GM19324 (cell line): ENCODE measurements at regions not wholly inside any gene's neighbourhood (a gene's known extent, or its start where the extent isn't known, plus 50 kb on each side); places are given as distances from the start of the nearest gene placed in this dataset.

ENCODE experiments used
- ATAC-seq: cut with Tn5 transposase; IDR thresholded peaks from one replicate; pipeline ENCODE4 v1.9.1; 2021; ENCODE audit warnings: mild to moderate bottlenecking, moderate library complexity; ENCODE audit not compliant: unreplicated experiment, low FRiP score

GRCh38 chr18:6604573-6604941 is 125.0 kb upstream of the ARHGAP28 start:
- no peak for ATAC-seq

GRCh38 chr18:6605115-6605869 is 124.2 kb upstream of the ARHGAP28 start:
- no peak for ATAC-seq

GRCh38 chr18:6606411-6607085 is 123.0 kb upstream of the ARHGAP28 start:
- no peak for ATAC-seq

- no peak for ATAC-seq
Observed at GRCh38 chr18:6607343-6607742, 122.2 kb upstream of the ARHGAP28 start.

- no peak for ATAC-seq
Observed at GRCh38 chr18:6609666-6610264, 119.8 kb upstream of the ARHGAP28 start.

GRCh38 chr18:6610466-6610865 is 119.0 kb upstream of the ARHGAP28 start:
- ATAC-seq: no peak

GRCh38 chr18:6613581-6613980 is 115.9 kb upstream of the ARHGAP28 start:
- ATAC-seq: no peak

GRCh38 chr18:6614952-6615351 is 114.6 kb upstream of the ARHGAP28 start:
- no peak for ATAC-seq

- ATAC-seq: no peak
Observed at GRCh38 chr18:6616981-6617380, 112.5 kb upstream of the ARHGAP28 start.

GRCh38 chr18:6621437-6621836 is 108.1 kb upstream of the ARHGAP28 start:
- no peak for ATAC-seq

- no peak for ATAC-seq
Observed at GRCh38 chr18:6623278-6623677, 106.2 kb upstream of the ARHGAP28 start.

GRCh38 chr18:6624271-6624660 is 105.2 kb upstream of the ARHGAP28 start:
- ATAC-seq: no peak

- ATAC-seq: no peak
Observed at GRCh38 chr18:6624661-6625311, 104.7 kb upstream of the ARHGAP28 start.

GRCh38 chr18:6625481-6625880 is 104.0 kb upstream of the ARHGAP28 start:
- ATAC-seq: no peak

GRCh38 chr18:6626457-6626856 is 103.1 kb upstream of the ARHGAP28 start:
- no peak for ATAC-seq

GRCh38 chr18:6627645-6628044 is 101.9 kb upstream of the ARHGAP28 start:
- no peak for ATAC-seq

- ATAC-seq: no peak
Observed at GRCh38 chr18:6628187-6628586, 101.3 kb upstream of the ARHGAP28 start.

GRCh38 chr18:6629635-6630140 is 99.8 kb upstream of the ARHGAP28 start:
- ATAC-seq: no peak

GRCh38 chr18:6633310-6633709 is 96.2 kb upstream of the ARHGAP28 start:
- no peak for ATAC-seq

- ATAC-seq: no peak
Observed at GRCh38 chr18:6636091-6636490, 93.4 kb upstream of the ARHGAP28 start.

- ATAC-seq: no peak
Observed at GRCh38 chr18:6638447-6638846, 91.1 kb upstream of the ARHGAP28 start.
